Activated CD4-positive, alpha-beta memory T cell treated with anti-CD3 and anti-CD28 coated beads for 36 hours (primary cell): ENCODE measurements at regions not wholly inside any gene's neighbourhood (a gene's known extent, or its start where the extent isn't known, plus 50 kb on each side); places are given as distances from the start of the nearest gene placed in this dataset.
"Not testable (repeated sequence)": the region's sequence is repeated elsewhere in the genome, so short reads cannot be mapped to it uniquely, and the experiment has no call there.

Source experiments
- CTCF ChIA-PET: fragments of 350-600 bp; sonication (Branson Sonifier 250); formaldehyde crosslinking; loops from one replicate; lab custom pipeline; 2021; ENCODE audit warnings: antibody characterized with exemption, inconsistent platforms; lab: Charles Lee
- POLR2A ChIA-PET: fragments of 350-600 bp; sonication (Branson Sonifier 250); formaldehyde crosslinking; loops from one replicate; lab custom pipeline; 2021; ENCODE audit warnings: antibody characterized with exemption; lab: Charles Lee
- DNase-seq: peaks from one replicate; pipeline ENCODE4 v3.0.0-alpha.2; 2020
- H3K27ac Mint-ChIP-seq: one replicate; pipeline ENCODE4 v1.8.0; 2021; ENCODE audit warnings: mixed read lengths
- H3K27me3 Mint-ChIP-seq: one replicate; pipeline ENCODE4 v1.8.0; 2021; ENCODE audit warnings: mixed read lengths
- H3K36me3 Mint-ChIP-seq: one replicate; pipeline ENCODE4 v1.8.0; 2021; ENCODE audit warnings: mixed read lengths
- H3K4me1 Mint-ChIP-seq: one replicate; pipeline ENCODE4 v1.8.0; 2021; ENCODE audit warnings: low read depth, mixed read lengths
- H3K4me3 Mint-ChIP-seq: one replicate; pipeline ENCODE4 v1.8.0; 2021; ENCODE audit warnings: mild to moderate bottlenecking, mixed read lengths
- H3K9me3 Mint-ChIP-seq: one replicate; pipeline ENCODE4 v1.8.0; 2021; ENCODE audit warnings: mixed read lengths
- intact Hi-C: fragments of 100-400 bp; cut with micrococcal nuclease; formaldehyde crosslinking; loops from one replicate; pipeline ENCODE4 v1.15.1; 2023

DNA sequence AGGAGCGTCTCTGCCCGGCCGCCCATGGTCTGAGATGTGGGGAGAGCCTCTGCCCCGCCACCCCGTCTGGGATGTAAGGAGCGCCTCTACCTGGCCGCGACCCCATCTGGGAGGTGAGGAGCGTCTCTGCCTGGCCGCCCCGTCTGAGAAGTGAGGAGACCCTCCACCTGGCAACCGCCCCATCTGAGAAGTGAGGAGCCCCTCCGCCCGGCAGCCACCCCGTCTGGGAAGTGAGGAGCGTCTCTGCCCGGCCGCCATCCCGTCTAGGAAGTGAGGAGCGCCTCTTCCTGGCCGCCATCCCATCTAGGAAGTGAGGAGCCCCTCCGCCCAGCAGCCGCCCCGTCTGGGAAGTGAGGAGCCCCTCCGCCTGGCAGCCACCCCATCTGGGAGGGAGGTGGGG is 551.9 kb downstream of the FAM181B start:
- CTCF ChIA-PET, H3K4me1 Mint-ChIP-seq, H3K27me3 Mint-ChIP-seq, DNase-seq, H3K27ac Mint-ChIP-seq, H3K9me3 Mint-ChIP-seq, intact Hi-C loops, H3K4me3 Mint-ChIP-seq, POLR2A ChIA-PET, H3K36me3 Mint-ChIP-seq: not testable (repeated sequence)

GRCh38 chr11:82176945-82177344 is 556.7 kb downstream of the FAM181B start:
- Mint-ChIP-seq H3K4me3 (no peak overlapping the region), H3K36me3 (no peaks in the 10 kb centered on the region), H3K27me3 (no peaks in the 10 kb centered on the region), H3K27ac (no peak overlapping the region), H3K4me1 (no peaks in the 10 kb centered on the region), H3K9me3 (no peaks in the 10 kb centered on the region)
- POLR2A ChIA-PET: no interaction called here
- no peak for DNase-seq
- CTCF ChIA-PET: no interaction called here
- intact Hi-C loops: no loop called here

GRCh38 chr11:82176365-82176764 is 557.3 kb downstream of the FAM181B start:
- intact Hi-C loops: no loop called here
- H3K36me3 Mint-ChIP-seq: no peaks in the 10 kb centered on the region
- no peak overlapping the region for H3K4me3 Mint-ChIP-seq
- H3K27me3 Mint-ChIP-seq: no peaks in the 10 kb centered on the region
- no peaks in the 10 kb centered on the region for H3K9me3 Mint-ChIP-seq
- H3K27ac Mint-ChIP-seq: no peak overlapping the region
- ChIA-PET CTCF (no interaction called here), POLR2A (no interaction called here)
- H3K4me1 Mint-ChIP-seq: no peaks in the 10 kb centered on the region
- DNase-seq: no peak

DNA sequence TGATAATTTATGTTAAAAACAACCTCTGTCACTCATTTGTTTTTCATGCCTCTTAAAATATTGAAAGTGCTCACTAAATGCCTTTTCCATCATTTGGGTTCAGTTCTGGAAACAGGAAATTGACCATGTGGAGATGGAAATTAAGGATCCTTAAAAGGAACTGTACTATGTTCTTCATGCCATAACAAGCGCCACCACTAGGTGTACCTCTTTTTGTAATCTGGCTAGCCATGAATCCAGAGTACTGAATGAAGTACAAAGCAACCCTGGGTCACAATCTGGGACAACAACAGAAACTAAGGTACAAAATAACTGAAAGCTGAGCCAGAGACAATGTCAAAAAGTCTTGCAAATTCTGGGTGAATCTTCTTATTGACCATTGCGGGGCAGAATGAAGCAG is 559.1 kb downstream of the FAM181B start:
- Mint-ChIP-seq H3K27me3 (no peaks in the 10 kb centered on the region), H3K9me3 (no peaks in the 10 kb centered on the region), H3K27ac (no peak overlapping the region), H3K4me3 (no peak overlapping the region), H3K4me1 (no peaks in the 10 kb centered on the region), H3K36me3 (no peaks in the 10 kb centered on the region)
- no peak for DNase-seq
- POLR2A ChIA-PET: no interaction called here
- CTCF ChIA-PET: no interaction called here
- intact Hi-C loops: no loop called here

GRCh38 chr11:82146789-82147188 is 586.9 kb downstream of the FAM181B start:
- CTCF ChIA-PET: no interaction called here
- Mint-ChIP-seq H3K27me3 (no peaks in the 10 kb centered on the region), H3K4me3 (no peak overlapping the region), H3K36me3 (no peaks in the 10 kb centered on the region), H3K9me3 (no peaks in the 10 kb centered on the region), H3K4me1 (no peaks in the 10 kb centered on the region), H3K27ac (no peak overlapping the region)
- intact Hi-C loops: no loop called here
- POLR2A ChIA-PET: no interaction called here
- no peak for DNase-seq

GRCh38 chr11:82118946-82119345 is 614.7 kb downstream of the FAM181B start:
- POLR2A ChIA-PET: no interaction called here
- Mint-ChIP-seq H3K27me3 (peaks cover 2% of the 10 kb centered on the region), H3K4me1 (no peaks in the 10 kb centered on the region), H3K36me3 (no peaks in the 10 kb centered on the region), H3K9me3 (no peaks in the 10 kb centered on the region), H3K27ac (no peak overlapping the region), H3K4me3 (no peak overlapping the region)
- intact Hi-C loops: no loop called here
- no peak for DNase-seq
- CTCF ChIA-PET: no interaction called here

- Mint-ChIP-seq H3K36me3 (no peaks in the 10 kb centered on the region), H3K4me1 (no peaks in the 10 kb centered on the region), H3K9me3 (no peaks in the 10 kb centered on the region), H3K4me3 (no peak overlapping the region), H3K27me3 (peaks cover 2% of the 10 kb centered on the region), H3K27ac (no peak overlapping the region)
- POLR2A ChIA-PET: no interaction called here
- intact Hi-C loops: no loop called here
- DNase-seq: no peak
- CTCF ChIA-PET: no interaction called here
Observed at GRCh38 chr11:82117362-82117761, 616.3 kb downstream of the FAM181B start.

- H3K27me3 Mint-ChIP-seq: no peaks in the 10 kb centered on the region
- no peak for DNase-seq
- ChIA-PET CTCF (no interaction called here), POLR2A (no interaction called here)
- H3K9me3 Mint-ChIP-seq: no peaks in the 10 kb centered on the region
- no peaks in the 10 kb centered on the region for H3K36me3 Mint-ChIP-seq
- intact Hi-C loops: no loop called here
- no peak overlapping the region for H3K4me3 Mint-ChIP-seq
- H3K4me1 Mint-ChIP-seq: peaks cover 2% of the 10 kb centered on the region
- no peak overlapping the region for H3K27ac Mint-ChIP-seq
Observed at GRCh38 chr11:82105331-82105998, 628.2 kb downstream of the FAM181B start.

DNA sequence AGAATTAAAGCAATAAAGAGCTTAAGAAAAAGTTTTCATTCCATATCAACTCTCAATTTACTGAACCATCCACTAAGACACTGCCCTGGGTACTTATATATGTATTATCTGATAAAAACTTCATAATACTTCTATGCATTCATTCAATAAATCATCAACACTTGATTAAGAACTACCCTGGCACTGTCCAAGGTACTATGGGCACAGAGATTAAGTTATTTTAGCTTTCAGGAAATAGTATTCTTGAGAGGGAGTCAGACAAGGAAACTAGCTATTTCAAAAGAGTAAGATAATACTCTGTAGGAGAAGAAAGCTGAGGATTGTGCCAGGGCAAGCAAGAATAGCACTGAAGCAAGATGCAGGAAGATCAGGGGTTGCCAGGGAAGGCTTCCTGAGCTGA is 640.8 kb downstream of the FAM181B start:
- no peaks in the 10 kb centered on the region for H3K36me3 Mint-ChIP-seq
- POLR2A ChIA-PET: no interaction called here
- no peak for DNase-seq
- CTCF ChIA-PET: no interaction called here
- no peaks in the 10 kb centered on the region for H3K9me3 Mint-ChIP-seq
- no peaks in the 10 kb centered on the region for H3K27me3 Mint-ChIP-seq
- intact Hi-C loops: no loop called here
- no peak overlapping the region for H3K4me3 Mint-ChIP-seq
- no peak overlapping the region for H3K27ac Mint-ChIP-seq
- no peaks in the 10 kb centered on the region for H3K4me1 Mint-ChIP-seq

GRCh38 chr11:82089426-82089825 is 644.2 kb downstream of the FAM181B start:
- Mint-ChIP-seq H3K9me3 (no peaks in the 10 kb centered on the region), H3K27ac (no peak overlapping the region), H3K27me3 (no peaks in the 10 kb centered on the region), H3K36me3 (no peaks in the 10 kb centered on the region), H3K4me1 (no peaks in the 10 kb centered on the region), H3K4me3 (no peak overlapping the region)
- no peak for DNase-seq
- intact Hi-C loops: no loop called here
- POLR2A ChIA-PET: no interaction called here
- CTCF ChIA-PET: no interaction called here

GRCh38 chr11:82085493-82085892 is 648.2 kb downstream of the FAM181B start:
- CTCF ChIA-PET: no interaction called here
- no peaks in the 10 kb centered on the region for H3K4me1 Mint-ChIP-seq
- H3K36me3 Mint-ChIP-seq: no peaks in the 10 kb centered on the region
- DNase-seq: no peak
- intact Hi-C loops: no loop called here
- H3K4me3 Mint-ChIP-seq: no peak overlapping the region
- no peaks in the 10 kb centered on the region for H3K9me3 Mint-ChIP-seq
- POLR2A ChIA-PET: no interaction called here
- H3K27me3 Mint-ChIP-seq: no peaks in the 10 kb centered on the region
- H3K27ac Mint-ChIP-seq: no peak overlapping the region

GRCh38 chr11:82082976-82083375 is 650.7 kb downstream of the FAM181B start:
- intact Hi-C loops: no loop called here
- Mint-ChIP-seq H3K27me3 (peaks cover 3% of the 10 kb centered on the region), H3K9me3 (no peaks in the 10 kb centered on the region), H3K4me1 (no peaks in the 10 kb centered on the region), H3K4me3 (no peak overlapping the region), H3K36me3 (no peaks in the 10 kb centered on the region), H3K27ac (no peak overlapping the region)
- DNase-seq: no peak
- POLR2A ChIA-PET: no interaction called here
- CTCF ChIA-PET: no interaction called here

DNA sequence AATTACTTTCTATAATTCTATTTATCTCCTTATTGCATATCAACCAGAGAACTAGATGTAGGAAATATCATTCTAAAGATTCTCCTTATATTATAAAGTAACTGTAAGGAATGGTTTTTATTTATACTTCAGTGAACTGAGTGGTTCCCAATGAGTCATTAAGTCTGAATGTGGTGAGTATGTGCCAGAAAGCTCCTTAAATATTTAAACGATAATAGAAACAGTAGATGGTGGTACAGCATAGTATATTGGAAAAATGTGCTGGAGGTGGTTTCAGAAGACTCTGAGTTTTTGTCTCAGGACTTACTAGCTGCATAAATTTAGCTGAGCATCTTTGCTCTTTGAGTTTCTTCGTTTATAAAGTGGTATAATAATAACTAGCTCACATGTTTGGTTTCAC is 653.5 kb downstream of the FAM181B start:
- H3K27ac Mint-ChIP-seq: no peak overlapping the region
- CTCF ChIA-PET: interaction anchor here (0.6 kb wide), 1 partner anchor 11 kb away, joined by 3 read pairs; no protein-coding TSS in a partner anchor
- no peaks in the 10 kb centered on the region for H3K36me3 Mint-ChIP-seq
- peaks cover 3% of the 10 kb centered on the region for H3K27me3 Mint-ChIP-seq
- no peaks in the 10 kb centered on the region for H3K9me3 Mint-ChIP-seq
- no peak for DNase-seq
- H3K4me1 Mint-ChIP-seq: no peaks in the 10 kb centered on the region
- no peak overlapping the region for H3K4me3 Mint-ChIP-seq
- POLR2A ChIA-PET: no interaction called here
- intact Hi-C loops: no loop called here
